SU-DHL-6 (cell line): ENCODE measurements at regions not wholly inside any gene's neighbourhood (a gene's known extent, or its start where the extent isn't known, plus 50 kb on each side); places are given as distances from the start of the nearest gene placed in this dataset.

Experiments used
- H2AFZ ChIP-seq: fragments of 200-600 bp; sonication (generic); 2 replicates; pipeline ENCODE4 v1.6.1; 2014; ENCODE audit warnings: low read depth, mild to moderate bottlenecking, moderate library complexity, mixed read lengths, antibody characterized with exemption, low read length; ENCODE audit not compliant: severe bottlenecking
- H3F3A ChIP-seq: fragments of 200-600 bp; shearing (Covaris generic); 2 replicates; pipeline ENCODE4 v1.6.0; 2016; ENCODE audit warnings: antibody characterized with exemption, mild to moderate bottlenecking; ENCODE audit not compliant: insufficient read depth
- H3K27ac ChIP-seq: fragments of 200-600 bp; sonication (generic); 2 replicates; pipeline ENCODE4 v1.5.1; 2016; ENCODE audit warnings: low read depth, mild to moderate bottlenecking, low read length, moderate library complexity, mixed read lengths
- H3K27me3 ChIP-seq: fragments of 200-600 bp; sonication (generic), shearing (Covaris generic); 2 replicates; pipeline ENCODE4 v1.6.0; 2014; ENCODE audit warnings: mild to moderate bottlenecking, low read length
- H3K36me3 ChIP-seq: fragments of 200-600 bp; sonication (generic); 2 replicates; pipeline ENCODE4 v1.6.1; 2014; ENCODE audit warnings: mild to moderate bottlenecking, low read length, mixed read lengths
- H3K4me2 ChIP-seq: fragments of 300-600, 200-600 bp; shearing (Covaris generic), sonication (generic); 2 replicates; pipeline ENCODE4 v1.6.0; 2014; ENCODE audit warnings: low read length, low read depth, mild to moderate bottlenecking; ENCODE audit not compliant: poor library complexity, severe bottlenecking
- H3K4me3 ChIP-seq: fragments of 200-600 bp; sonication (generic); 2 replicates; pipeline ENCODE4 v1.5.1; 2014; ENCODE audit warnings: antibody characterized with exemption, low read length, mild to moderate bottlenecking, mixed read lengths; ENCODE audit not compliant: insufficient read depth, poor library complexity, severe bottlenecking
- H3K79me2 ChIP-seq: fragments of 200-600 bp; sonication (generic); 2 replicates; pipeline ENCODE4 v1.6.1; 2014; ENCODE audit warnings: mild to moderate bottlenecking, low read length, moderate library complexity; ENCODE audit not compliant: insufficient read depth
- H3K9ac ChIP-seq: fragments of 200-600 bp; sonication (generic); 2 replicates; pipeline ENCODE4 v1.7.0; 2014; ENCODE audit warnings: mild to moderate bottlenecking, low read length
- H3K9me2 ChIP-seq: fragments of 200-600 bp; sonication (generic); replicated peaks from 2 replicates; pipeline ENCODE4 v1.6.1; 2014; ENCODE audit warnings: low read length; ENCODE audit not compliant: insufficient read depth
- H3K9me3 ChIP-seq: fragments of 200-600 bp; sonication (generic); 2 replicates; pipeline ENCODE4 v1.6.1; 2014; ENCODE audit warnings: low read length, mixed read lengths; ENCODE audit not compliant: insufficient read depth
- H4K20me1 ChIP-seq: fragments of 200-600 bp; sonication (generic); 2 replicates; pipeline ENCODE4 v1.6.1; 2014; ENCODE audit warnings: low read depth, mild to moderate bottlenecking, antibody characterized with exemption, low read length, moderate library complexity, mixed read lengths
- EZH2phosphoT487 ChIP-seq: fragments of 200-600 bp; sonication (generic), shearing (Covaris generic); conservative IDR thresholded peaks from 2 replicates; pipeline ENCODE4 v1.6.1; 2018; ENCODE audit warnings: mild to moderate bottlenecking, antibody characterized with exemption, low read length, moderate library complexity, mixed read lengths
- TF ChIP-seq, protein P1 (sequence below): fragments of 200-600 bp; sonication (generic); IDR thresholded peaks from one replicate; pipeline ENCODE4 v1.5.1; 2017; ENCODE audit warnings: antibody characterized with exemption, mild to moderate bottlenecking, low read length, moderate library complexity; ENCODE audit not compliant: insufficient read depth, poor library complexity, severe bottlenecking

DNA sequence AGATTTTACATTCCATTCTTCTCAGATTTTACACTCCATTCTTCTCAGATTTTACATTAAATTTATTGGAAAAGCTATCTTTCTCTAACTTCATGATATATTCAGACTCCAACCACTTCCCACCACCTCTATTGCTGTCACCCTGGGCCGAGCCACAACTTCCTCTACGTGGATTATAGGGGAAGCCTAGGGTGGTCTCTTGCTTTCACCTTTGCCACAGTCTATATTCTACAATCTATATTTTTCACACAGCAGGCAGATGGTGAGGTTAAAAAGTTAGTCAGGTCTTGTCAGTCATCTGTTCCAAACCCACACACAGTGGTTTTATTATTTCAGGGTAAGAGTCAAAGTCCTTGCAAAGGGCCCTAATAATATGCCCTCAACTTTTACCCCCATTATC, 370.8 kb upstream of the SUCLG2 start:
- no peaks in the 10 kb centered on the region for H3F3A ChIP-seq
- H2AFZ ChIP-seq = no peak overlapping the region
- H3K4me2 ChIP-seq = no peak overlapping the region
- H4K20me1 ChIP-seq = no peaks in the 10 kb centered on the region
- TF ChIP-seq EZH2phosphoT487 = no peak
- TF ChIP-seq, protein P1, sequence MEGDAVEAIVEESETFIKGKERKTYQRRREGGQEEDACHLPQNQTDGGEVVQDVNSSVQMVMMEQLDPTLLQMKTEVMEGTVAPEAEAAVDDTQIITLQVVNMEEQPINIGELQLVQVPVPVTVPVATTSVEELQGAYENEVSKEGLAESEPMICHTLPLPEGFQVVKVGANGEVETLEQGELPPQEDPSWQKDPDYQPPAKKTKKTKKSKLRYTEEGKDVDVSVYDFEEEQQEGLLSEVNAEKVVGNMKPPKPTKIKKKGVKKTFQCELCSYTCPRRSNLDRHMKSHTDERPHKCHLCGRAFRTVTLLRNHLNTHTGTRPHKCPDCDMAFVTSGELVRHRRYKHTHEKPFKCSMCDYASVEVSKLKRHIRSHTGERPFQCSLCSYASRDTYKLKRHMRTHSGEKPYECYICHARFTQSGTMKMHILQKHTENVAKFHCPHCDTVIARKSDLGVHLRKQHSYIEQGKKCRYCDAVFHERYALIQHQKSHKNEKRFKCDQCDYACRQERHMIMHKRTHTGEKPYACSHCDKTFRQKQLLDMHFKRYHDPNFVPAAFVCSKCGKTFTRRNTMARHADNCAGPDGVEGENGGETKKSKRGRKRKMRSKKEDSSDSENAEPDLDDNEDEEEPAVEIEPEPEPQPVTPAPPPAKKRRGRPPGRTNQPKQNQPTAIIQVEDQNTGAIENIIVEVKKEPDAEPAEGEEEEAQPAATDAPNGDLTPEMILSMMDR = no peak
- H3K9ac ChIP-seq = no peak overlapping the region
- H3K9me2 ChIP-seq = no peaks in the 10 kb centered on the region
- H3K4me3 ChIP-seq = no peak overlapping the region
- no peaks in the 10 kb centered on the region for H3K36me3 ChIP-seq
- H3K27me3 ChIP-seq = no peaks in the 10 kb centered on the region
- no peak overlapping the region for H3K27ac ChIP-seq
- no peaks in the 10 kb centered on the region for H3K9me3 ChIP-seq
- no peaks in the 10 kb centered on the region for H3K79me2 ChIP-seq

DNA sequence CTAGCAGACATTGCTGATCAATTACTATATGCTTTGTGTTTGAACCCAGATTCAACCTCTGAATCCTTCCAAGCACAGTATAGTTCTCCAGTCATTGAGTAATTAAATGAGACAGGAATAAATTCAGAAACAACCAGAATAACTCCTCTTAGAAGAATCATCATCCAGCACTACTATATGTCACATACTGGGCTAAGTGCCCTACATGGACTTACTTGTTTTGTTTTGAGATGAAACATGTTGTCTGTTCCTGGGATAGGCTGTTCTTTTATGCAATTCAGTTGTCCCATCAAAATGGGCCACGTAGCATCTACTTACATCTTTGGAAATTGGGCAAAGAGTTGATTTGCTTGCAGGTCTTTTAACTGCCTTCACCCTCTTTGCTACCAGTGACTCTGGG, 365.5 kb upstream of the SUCLG2 start:
- Histone ChIP-seq H3K79me2 (no peaks in the 10 kb centered on the region), H3K9ac (no peak overlapping the region), H3K27me3 (no peaks in the 10 kb centered on the region), H3K4me2 (no peak overlapping the region), H3K4me3 (no peak overlapping the region), H3K36me3 (no peaks in the 10 kb centered on the region), H3K9me2 (no peaks in the 10 kb centered on the region), H3F3A (no peaks in the 10 kb centered on the region), H2AFZ (no peak overlapping the region), H3K27ac (no peak overlapping the region), H4K20me1 (no peaks in the 10 kb centered on the region), H3K9me3 (no peaks in the 10 kb centered on the region)
- TF ChIP-seq EZH2phosphoT487 = no peak
- TF ChIP-seq, protein P1 = no peak

DNA sequence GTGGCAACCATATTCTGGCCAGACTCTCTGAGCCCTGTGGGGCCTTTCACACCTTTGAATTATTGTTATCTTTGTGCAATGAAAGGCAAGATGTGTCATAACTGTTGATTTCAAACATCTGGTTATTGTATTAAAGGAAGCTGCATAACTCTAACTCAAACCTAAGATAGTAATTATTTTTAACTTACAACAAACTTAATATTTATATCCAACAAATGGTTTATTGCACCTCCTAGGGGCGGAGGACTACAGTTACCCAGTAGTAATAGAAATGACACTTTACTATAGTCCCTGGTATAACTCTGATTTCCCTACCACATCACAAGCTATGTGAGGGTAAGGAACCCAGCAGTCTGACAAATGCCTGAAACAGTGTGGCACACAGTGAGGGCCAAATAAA, 363.9 kb upstream of the SUCLG2 start:
- Histone ChIP-seq H3F3A (no peaks in the 10 kb centered on the region), H3K9me3 (no peaks in the 10 kb centered on the region), H3K27me3 (no peaks in the 10 kb centered on the region), H3K9ac (no peak overlapping the region), H3K27ac (no peak overlapping the region), H3K4me3 (no peak overlapping the region), H3K79me2 (no peaks in the 10 kb centered on the region), H4K20me1 (no peaks in the 10 kb centered on the region), H3K9me2 (no peaks in the 10 kb centered on the region), H3K36me3 (no peaks in the 10 kb centered on the region), H2AFZ (no peak overlapping the region), H3K4me2 (no peak overlapping the region)
- TF ChIP-seq EZH2phosphoT487 = no peak
- TF ChIP-seq, protein P1 = no peak

GRCh38 chr3:68017069-68017468, 362.7 kb upstream of the SUCLG2 start:
- Histone ChIP-seq H3K27me3 (no peaks in the 10 kb centered on the region), H3K4me3 (no peak overlapping the region), H2AFZ (no peak overlapping the region), H3K9me2 (no peaks in the 10 kb centered on the region), H3K4me2 (no peak overlapping the region), H3F3A (no peaks in the 10 kb centered on the region), H3K9ac (no peak overlapping the region), H3K79me2 (no peaks in the 10 kb centered on the region), H4K20me1 (no peaks in the 10 kb centered on the region), H3K27ac (no peak overlapping the region), H3K36me3 (no peaks in the 10 kb centered on the region), H3K9me3 (no peaks in the 10 kb centered on the region)
- no peak for TF ChIP-seq EZH2phosphoT487
- TF ChIP-seq, protein P1 = peak; percentile 12
